Muscle layer of colon (tissue), 2 donors: ENCODE measurements at regions not wholly inside any gene's neighbourhood (a gene's known extent, or its start where the extent isn't known, plus 50 kb on each side); places are given as distances from the start of the nearest gene placed in this dataset.
"Not testable (repeated sequence)": the region's sequence is repeated elsewhere in the genome, so short reads cannot be mapped to it uniquely, and the experiment has no call there.

ENCODE experiments used
- H3K27ac ChIP-seq: one replicate; pipeline ENCODE4 v1.7.0; 2013; ENCODE audit warnings: low read depth, mild to moderate bottlenecking, low read length, moderate library complexity
- H3K27me3 ChIP-seq, 2 donors: one replicate each; pipeline ENCODE4 v1.7.0; 2013; ENCODE audit warnings: low read length in 2 of 2, mild to moderate bottlenecking in 2 of 2; ENCODE audit not compliant: insufficient read depth in 2 of 2, control insufficient read depth in 1 of 2
- H3K36me3 ChIP-seq: one replicate; pipeline ENCODE4 v1.7.0; 2013; ENCODE audit warnings: mild to moderate bottlenecking, low read length; ENCODE audit not compliant: insufficient read depth
- H3K4me1 ChIP-seq: one replicate; pipeline ENCODE4 v1.7.0; 2013; ENCODE audit warnings: mild to moderate bottlenecking, low read length; ENCODE audit not compliant: insufficient read depth
- H3K4me3 ChIP-seq, 2 donors: one replicate each; pipeline ENCODE4 v1.7.0; 2013; ENCODE audit warnings: low read length in 2 of 2, low read depth in 1 of 2, mild to moderate bottlenecking in 1 of 2, moderate library complexity in 1 of 2
- H3K9ac ChIP-seq: one replicate; pipeline ENCODE4 v1.7.0; 2013; ENCODE audit warnings: low read length
- H3K9me3 ChIP-seq: one replicate; pipeline ENCODE4 v1.7.0; 2013; ENCODE audit warnings: mild to moderate bottlenecking, low read length
- donor health status: abdominal sarcoma.
- donor health status: Adenocarcinoma of cecum.

DNA sequence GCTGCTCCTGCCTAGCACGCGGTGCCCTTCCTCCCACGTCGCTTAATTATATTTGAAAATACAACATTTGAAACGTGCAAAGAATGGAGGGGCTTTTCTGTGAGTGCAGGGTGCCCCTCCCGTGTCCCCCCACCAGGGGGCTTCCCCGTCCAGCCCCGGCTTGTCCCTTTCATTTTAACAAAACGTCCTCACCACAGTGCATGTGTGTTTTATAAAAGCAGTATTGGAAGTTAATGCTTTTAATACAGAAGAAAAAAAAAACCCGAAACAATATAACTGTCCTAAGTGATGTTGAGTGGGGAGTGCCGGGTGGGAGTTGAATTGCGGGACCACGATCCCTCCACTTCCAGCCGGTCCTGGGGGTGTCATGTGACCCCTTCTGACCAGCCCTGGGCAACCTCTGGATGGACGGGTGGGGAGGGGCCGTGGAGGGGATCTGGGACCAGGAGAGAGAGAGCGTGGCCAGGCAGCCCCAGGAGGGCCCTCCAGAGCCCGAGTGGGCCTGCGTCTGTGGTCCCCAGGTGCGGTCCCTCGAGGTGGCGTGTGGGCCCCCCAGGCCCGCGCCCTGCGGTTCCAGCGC, 155.3 kb downstream of the TMEM121 start:
- not testable (repeated sequence) for H3K9ac ChIP-seq, H3K9me3 ChIP-seq, H3K4me3 ChIP-seq, H3K27ac ChIP-seq, H3K27me3 ChIP-seq, H3K36me3 ChIP-seq, H3K4me1 ChIP-seq

DNA sequence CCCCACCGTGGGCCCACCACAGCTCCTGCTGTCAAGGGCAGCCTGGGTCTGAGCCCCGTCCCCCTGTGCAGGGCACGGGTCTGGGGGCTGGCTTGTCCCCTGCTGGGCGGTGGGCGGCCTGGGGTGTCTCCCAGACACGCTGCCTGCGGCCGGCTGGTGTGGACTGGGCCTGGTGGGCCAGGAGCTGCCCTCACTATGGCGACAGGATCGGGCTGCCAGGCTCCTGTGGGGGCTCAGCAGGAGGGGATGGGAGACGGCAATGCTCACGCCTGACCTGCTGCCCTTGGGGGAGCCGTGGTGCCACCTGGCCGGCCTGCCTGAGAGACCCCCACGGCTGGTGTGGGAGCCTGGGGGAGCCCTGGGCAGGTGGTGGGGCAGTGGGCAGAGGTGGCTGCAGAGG, 156.1 kb downstream of the TMEM121 start:
- not testable (repeated sequence) for H3K4me1 ChIP-seq, H3K4me3 ChIP-seq, H3K9me3 ChIP-seq, H3K36me3 ChIP-seq, H3K27me3 ChIP-seq, H3K27ac ChIP-seq, H3K9ac ChIP-seq

DNA sequence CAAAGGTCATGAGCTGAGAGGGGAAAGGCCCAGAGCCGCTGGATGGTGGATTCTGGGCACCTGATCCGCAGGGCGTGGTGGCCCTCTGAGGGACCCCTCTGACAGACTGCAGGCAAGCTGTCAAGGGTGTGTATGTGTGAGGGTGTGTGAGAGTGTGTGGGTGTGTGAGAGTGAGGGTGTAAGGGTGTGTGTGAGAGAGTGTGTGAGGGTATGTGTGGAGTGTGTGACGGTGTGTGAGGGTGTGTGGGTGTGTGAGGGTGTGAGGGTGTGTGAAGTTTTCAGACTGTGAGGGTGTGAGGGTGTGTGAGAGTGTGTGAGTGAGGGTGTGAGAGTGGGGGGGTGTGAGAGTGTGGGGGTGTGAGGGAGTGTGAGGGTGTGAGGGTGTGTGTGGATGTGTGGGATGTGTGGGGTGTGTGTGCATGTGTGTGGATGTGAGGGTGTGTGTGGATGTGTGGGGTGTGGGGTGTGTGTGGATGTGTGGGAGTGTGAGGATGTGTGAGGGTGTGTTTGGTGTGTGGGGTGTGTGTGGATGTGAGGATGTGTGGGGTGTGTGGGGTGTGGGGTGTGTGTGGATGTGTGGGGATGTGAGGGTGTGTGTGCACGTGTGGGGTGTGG, 156.7 kb downstream of the TMEM121 start:
- no peak overlapping the region for H3K27ac ChIP-seq
- H3K4me1 ChIP-seq: no peaks in the 10 kb centered on the region
- no peak overlapping the region for H3K9ac ChIP-seq
- no peaks in the 10 kb centered on the region for H3K27me3 ChIP-seq
- H3K9me3 ChIP-seq: no peaks in the 10 kb centered on the region
- H3K4me3 ChIP-seq: no peak overlapping the region
- H3K36me3 ChIP-seq: no peaks in the 10 kb centered on the region

DNA sequence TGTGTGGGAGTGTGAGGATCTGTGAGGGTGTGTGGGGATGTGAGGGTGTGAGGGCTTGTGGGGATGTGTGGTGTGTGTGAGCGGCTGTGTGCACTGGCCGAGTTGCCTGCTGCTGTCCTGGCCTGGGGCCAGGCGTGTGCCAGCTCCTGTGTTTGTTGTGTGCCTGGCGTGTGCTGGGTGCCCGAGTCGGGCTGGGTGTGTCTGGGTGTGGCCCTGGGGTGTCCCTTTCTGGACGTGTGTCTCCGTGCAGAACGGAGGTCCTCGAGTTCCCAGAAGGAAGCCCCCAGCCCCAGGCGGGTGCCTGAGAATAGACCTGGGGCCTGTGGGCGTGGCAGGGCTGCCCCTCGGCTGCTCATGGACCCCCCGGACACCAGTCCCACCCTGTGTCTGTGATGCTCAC, 157.7 kb downstream of the TMEM121 start:
- H3K36me3 ChIP-seq: not testable (repeated sequence)

DNA sequence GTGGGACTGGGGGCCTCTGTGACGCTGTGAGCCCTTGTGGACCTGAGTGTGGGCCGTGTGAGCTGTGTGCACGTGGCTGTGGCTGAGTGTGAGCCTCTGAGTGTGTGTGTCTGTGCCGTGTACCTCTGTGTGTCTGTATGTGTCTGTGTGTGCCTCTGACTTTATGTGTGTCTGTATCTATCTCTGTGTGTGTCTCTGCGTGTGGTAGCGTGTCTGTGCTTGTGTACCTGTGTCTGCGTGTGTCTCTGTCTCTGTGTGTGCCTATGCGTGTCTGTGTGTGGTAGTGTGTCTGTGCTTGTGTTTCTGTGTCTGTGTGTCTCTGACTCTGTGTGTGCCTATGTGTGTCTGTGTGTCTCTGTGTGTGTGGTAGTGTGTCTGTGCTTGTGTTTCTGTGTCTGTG, 158.2 kb downstream of the TMEM121 start:
- H3K36me3 ChIP-seq, H3K27ac ChIP-seq, H3K4me3 ChIP-seq, H3K27me3 ChIP-seq, H3K9me3 ChIP-seq, H3K4me1 ChIP-seq, H3K9ac ChIP-seq: not testable (repeated sequence)

More for the DNA sequence above, 157.7 kb downstream of the TMEM121 start:
- H3K27me3 ChIP-seq, H3K27ac ChIP-seq, H3K9me3 ChIP-seq, H3K9ac ChIP-seq, H3K4me1 ChIP-seq, H3K4me3 ChIP-seq: not testable (repeated sequence)

DNA sequence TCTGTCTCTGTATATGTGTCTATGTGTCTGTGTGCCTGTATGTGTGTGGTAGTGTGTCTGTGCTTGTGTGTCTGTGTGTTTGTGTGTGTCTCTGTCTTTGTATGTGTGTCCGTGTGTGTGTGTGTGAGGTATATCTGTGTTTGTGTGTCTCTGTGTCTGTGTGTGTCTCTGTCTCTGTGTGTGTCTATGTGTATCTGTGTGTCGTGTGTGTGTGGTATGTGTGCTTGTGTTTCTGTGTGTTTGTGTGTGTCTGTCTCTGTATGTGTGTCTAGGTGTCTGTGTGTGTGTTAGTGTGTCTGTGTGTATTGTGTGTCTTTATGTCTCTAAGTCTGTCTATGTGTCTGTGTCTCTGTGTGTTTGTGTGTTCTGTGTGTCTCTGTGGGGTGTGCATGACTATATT, 158.6 kb downstream of the TMEM121 start:
- no peaks in the 10 kb centered on the region for H3K36me3 ChIP-seq
- H3K4me1 ChIP-seq: no peaks in the 10 kb centered on the region
- H3K9ac ChIP-seq: no peak overlapping the region
- no peaks in the 10 kb centered on the region for H3K27me3 ChIP-seq
- no peak overlapping the region for H3K4me3 ChIP-seq
- no peaks in the 10 kb centered on the region for H3K9me3 ChIP-seq
- no peak overlapping the region for H3K27ac ChIP-seq

DNA sequence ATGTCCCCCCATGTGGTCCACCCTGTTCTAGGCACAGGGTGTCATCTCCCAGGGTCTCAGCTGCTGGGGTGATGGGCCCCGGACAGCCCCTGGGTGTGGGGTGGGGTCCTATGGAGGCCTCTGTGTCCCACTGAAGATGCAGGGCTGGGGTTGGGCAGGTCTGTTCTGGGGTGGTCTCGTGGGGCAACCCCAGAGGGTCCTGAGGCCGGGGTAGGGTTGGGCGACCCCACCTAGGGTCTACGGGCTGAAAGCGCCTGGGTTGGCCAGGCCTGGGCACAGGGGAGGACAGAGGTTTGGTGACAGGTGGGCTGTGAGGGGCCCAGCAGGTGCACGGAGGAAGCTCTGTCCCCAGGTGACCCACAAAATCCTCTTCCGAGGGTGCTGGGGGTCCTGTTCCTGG, 159.2 kb downstream of the TMEM121 start:
- not testable (repeated sequence) for H3K9ac ChIP-seq, H3K9me3 ChIP-seq, H3K36me3 ChIP-seq, H3K4me1 ChIP-seq, H3K27me3 ChIP-seq, H3K4me3 ChIP-seq, H3K27ac ChIP-seq

DNA sequence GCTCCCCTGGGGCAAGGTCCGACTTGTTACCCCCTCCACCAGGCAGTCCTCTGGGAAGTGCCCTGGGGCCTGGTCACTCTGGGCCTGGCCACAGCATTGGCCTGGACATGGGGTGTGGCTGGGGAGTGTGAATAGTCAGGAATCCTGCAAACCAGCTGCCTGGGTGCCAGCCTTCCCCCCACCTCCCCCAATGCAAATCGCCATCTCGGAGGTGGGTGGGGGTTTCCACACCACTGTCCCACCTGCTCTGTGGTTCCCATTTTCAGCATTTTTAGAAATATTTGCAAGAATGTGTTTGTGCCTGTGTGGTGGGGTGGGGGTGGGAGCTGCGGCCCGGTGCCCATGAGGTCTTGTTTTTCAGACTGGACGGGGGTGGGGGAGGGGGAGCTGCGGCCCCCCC, 159.7 kb downstream of the TMEM121 start:
- H3K27me3 ChIP-seq, H3K36me3 ChIP-seq, H3K27ac ChIP-seq, H3K9me3 ChIP-seq, H3K4me1 ChIP-seq, H3K4me3 ChIP-seq, H3K9ac ChIP-seq: not testable (repeated sequence)

DNA sequence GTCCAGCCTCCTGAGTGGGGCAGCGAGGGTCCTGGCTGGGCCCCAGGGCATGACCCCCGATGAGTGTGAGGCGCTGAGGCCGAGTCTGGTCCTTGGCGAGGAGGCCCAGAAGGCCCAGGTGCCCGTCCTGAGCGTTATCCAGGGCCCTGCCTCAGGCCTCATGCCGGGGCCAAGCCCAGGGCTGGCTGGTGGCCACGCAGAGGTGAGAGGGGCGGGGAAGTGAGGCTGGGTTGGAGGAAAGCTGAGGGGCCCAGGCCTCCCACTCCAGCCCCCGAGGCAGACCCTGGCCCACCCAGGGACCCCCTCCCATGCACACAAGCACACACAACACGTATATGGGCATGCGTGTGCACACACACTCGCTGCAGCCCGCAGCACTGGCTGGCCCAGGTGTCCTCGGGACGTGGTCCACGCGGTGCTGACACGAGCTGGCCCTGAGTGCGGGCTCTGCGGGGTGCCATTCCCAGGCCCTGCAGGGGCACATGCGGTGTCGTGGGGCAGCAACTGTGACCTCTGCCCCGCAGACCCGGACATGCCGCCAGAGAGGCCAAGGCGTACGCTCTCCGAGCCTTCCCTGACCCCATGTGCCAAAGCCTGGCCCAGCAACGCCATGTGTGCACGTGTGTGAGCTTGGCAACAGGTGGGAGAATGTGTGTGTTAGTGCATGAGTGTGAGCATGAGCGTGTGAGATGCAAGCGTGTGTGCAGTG, 160.2 kb downstream of the TMEM121 start:
- H3K27me3 ChIP-seq, H3K4me3 ChIP-seq, H3K9me3 ChIP-seq, H3K27ac ChIP-seq, H3K4me1 ChIP-seq, H3K36me3 ChIP-seq, H3K9ac ChIP-seq: not testable (repeated sequence)

DNA sequence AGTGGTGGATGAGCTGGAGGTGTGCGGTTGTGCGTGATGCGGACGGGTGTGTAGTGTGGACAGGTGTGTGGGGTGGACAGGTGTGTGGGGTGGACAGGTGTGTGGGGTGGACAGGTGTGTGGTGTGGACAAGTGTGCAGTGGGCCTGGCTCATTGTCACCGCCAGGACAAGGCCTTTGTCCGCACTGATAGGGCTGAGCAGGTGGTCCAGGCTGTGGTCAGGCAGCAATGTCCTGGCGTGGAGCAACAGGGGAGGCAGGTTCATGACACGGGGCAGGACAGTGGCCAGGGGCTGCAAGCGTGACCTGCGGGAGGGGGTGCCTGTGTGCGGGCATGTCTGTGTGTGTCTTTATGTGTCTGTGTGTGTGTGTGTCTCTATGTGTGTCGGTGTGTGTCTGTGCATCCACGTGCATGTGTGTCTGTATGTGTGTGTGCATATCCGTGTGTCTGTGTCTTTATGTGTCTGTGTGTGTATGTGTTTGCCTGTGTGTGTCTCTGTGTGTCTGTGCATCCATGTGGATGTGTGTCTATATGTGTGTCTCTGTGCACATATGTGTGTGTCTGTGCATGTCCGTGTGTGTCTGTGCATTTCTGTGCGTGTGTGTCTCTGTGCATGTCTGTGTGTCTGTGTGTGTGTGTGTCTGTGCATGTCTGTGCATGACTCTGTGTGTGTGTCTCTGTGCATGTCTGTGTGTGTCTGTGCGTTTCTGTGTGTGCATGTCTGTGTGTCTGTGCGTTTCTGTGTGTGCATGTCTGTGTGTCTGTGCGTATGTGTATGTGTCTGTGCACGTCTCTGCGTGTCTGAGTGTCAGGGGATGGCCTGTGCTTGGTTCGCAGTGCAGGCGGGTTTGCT, 161.0 kb downstream of the TMEM121 start:
- not testable (repeated sequence) for H3K9ac ChIP-seq, H3K4me3 ChIP-seq, H3K36me3 ChIP-seq, H3K4me1 ChIP-seq, H3K9me3 ChIP-seq, H3K27me3 ChIP-seq, H3K27ac ChIP-seq

DNA sequence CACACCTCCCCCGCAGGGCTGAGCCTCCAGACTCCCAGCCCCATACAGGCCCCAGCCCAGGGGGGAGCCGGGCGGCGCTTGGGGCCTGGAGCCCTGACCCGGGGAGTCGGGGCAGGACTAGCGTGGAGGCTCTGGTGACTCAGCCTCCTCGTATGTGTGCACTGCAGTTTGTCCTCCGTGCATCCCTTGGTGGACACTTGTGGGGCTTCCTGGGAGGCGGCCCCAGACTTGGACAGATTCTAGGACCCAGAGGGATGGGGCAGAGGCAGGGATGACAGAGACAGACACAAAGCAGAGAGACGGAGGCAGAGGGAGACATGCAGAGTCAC, 161.6 kb downstream of the TMEM121 start:
- not testable (repeated sequence) for H3K4me1 ChIP-seq, H3K36me3 ChIP-seq, H3K9ac ChIP-seq, H3K4me3 ChIP-seq, H3K27me3 ChIP-seq, H3K9me3 ChIP-seq, H3K27ac ChIP-seq
